CD4-positive, alpha-beta T cell (primary cell): ENCODE measurements at regions not wholly inside any gene's neighbourhood (a gene's known extent, or its start where the extent isn't known, plus 50 kb on each side); places are given as distances from the start of the nearest gene placed in this dataset.
A peak's percentile ranks its signal among the peaks of the same experiment; 100 is the strongest.

ENCODE experiments used
- ATAC-seq: fragments of 200-7000 bp; cut with Tn5 transposase; one replicate; pipeline ENCODE4 v1.10.0; 2022; ENCODE audit warnings: mild to moderate bottlenecking; ENCODE audit not compliant: poor library complexity
- CTCF ChIA-PET: fragments of 350-600 bp; sonication (Branson Sonifier 250); formaldehyde crosslinking; loops from one replicate; lab custom pipeline; 2021; ENCODE audit warnings: antibody characterized with exemption, inconsistent platforms; lab: Charles Lee
- POLR2A ChIA-PET: fragments of 350-600 bp; sonication (Branson Sonifier 250); formaldehyde crosslinking; loops from one replicate; lab custom pipeline; 2021; ENCODE audit warnings: antibody characterized with exemption, inconsistent platforms; lab: Charles Lee
- DNase-seq, 14 experiments: peaks; one replicate each; pipeline ENCODE4 v3.0.0-alpha.2; 2013 to 2020; ENCODE audit warnings: mixed read lengths in 2 of 14
- H3K27ac ChIP-seq, 2 donors: one replicate each; pipeline versions ENCODE4 v1.5.1 to v1.7.0; 2013; ENCODE audit warnings: low read length in 2 of 2, low read depth in 1 of 2, mild to moderate bottlenecking in 1 of 2
- H3K27me3 ChIP-seq, 2 experiments: 1 replicate in 1 of 2; 2 replicates in 1 of 2; pipeline versions ENCODE4 v1.6.1 to v1.7.0; 2013; ENCODE audit warnings: low read length in 2 of 2, control low read depth in 1 of 2, mild to moderate bottlenecking in 1 of 2, moderate library complexity in 1 of 2; ENCODE audit not compliant: insufficient read depth in 2 of 2, control insufficient read depth in 1 of 2
- H3K36me3 ChIP-seq: one replicate; pipeline ENCODE4 v1.6.1; 2013; ENCODE audit warnings: low read length, control low read depth; ENCODE audit not compliant: insufficient read depth
- H3K4me1 ChIP-seq: one replicate; pipeline ENCODE4 v1.6.1; 2013; ENCODE audit warnings: low read length, control low read depth; ENCODE audit not compliant: insufficient read depth
- H3K4me3 ChIP-seq: one replicate; pipeline ENCODE4 v1.5.1; 2013; ENCODE audit warnings: mild to moderate bottlenecking, low read length, moderate library complexity
- H3K9me3 ChIP-seq, 2 experiments: 1 replicate in 1 of 2; 2 replicates in 1 of 2; pipeline versions ENCODE4 v1.6.1 to v1.7.0; 2013; ENCODE audit warnings: low read length in 2 of 2, mild to moderate bottlenecking in 2 of 2, control low read depth in 1 of 2, moderate library complexity in 1 of 2; ENCODE audit not compliant: control insufficient read depth in 1 of 2, insufficient read depth in 1 of 2
- H3K27ac Mint-ChIP-seq: one replicate; pipeline ENCODE4 v1.8.0; 2020; ENCODE audit warnings: mixed read lengths
- H3K27me3 Mint-ChIP-seq: one replicate; pipeline ENCODE4 v1.8.0; 2021; ENCODE audit warnings: mixed read lengths
- H3K36me3 Mint-ChIP-seq: one replicate; pipeline ENCODE4 v1.8.0; 2021; ENCODE audit warnings: low read depth, mixed read lengths
- H3K4me1 Mint-ChIP-seq: one replicate; pipeline ENCODE4 v1.8.0; 2021; ENCODE audit warnings: low read depth, mixed read lengths
- H3K4me3 Mint-ChIP-seq: one replicate; pipeline ENCODE4 v1.8.0; 2020; ENCODE audit warnings: mild to moderate bottlenecking, mixed read lengths
- H3K9me3 Mint-ChIP-seq: one replicate; pipeline ENCODE4 v1.8.0; 2020; ENCODE audit warnings: mixed read lengths
- CTCF ChIP-seq: fragments of 200-600 bp; IDR thresholded peaks from one replicate; pipeline ENCODE4 v1.8.0; 2022; ENCODE audit warnings: antibody characterized with exemption, mild to moderate bottlenecking
- intact Hi-C, 2 experiments: fragments of 100-400 bp; cut with DNase I in 1 of 2; cut with micrococcal nuclease in 1 of 2; formaldehyde crosslinking; loops; one replicate each; pipeline versions ENCODE4 v1.15.1 to v1.9.0; 2023 to 2025; cut with DNase I, micrococcal nuclease

DNA sequence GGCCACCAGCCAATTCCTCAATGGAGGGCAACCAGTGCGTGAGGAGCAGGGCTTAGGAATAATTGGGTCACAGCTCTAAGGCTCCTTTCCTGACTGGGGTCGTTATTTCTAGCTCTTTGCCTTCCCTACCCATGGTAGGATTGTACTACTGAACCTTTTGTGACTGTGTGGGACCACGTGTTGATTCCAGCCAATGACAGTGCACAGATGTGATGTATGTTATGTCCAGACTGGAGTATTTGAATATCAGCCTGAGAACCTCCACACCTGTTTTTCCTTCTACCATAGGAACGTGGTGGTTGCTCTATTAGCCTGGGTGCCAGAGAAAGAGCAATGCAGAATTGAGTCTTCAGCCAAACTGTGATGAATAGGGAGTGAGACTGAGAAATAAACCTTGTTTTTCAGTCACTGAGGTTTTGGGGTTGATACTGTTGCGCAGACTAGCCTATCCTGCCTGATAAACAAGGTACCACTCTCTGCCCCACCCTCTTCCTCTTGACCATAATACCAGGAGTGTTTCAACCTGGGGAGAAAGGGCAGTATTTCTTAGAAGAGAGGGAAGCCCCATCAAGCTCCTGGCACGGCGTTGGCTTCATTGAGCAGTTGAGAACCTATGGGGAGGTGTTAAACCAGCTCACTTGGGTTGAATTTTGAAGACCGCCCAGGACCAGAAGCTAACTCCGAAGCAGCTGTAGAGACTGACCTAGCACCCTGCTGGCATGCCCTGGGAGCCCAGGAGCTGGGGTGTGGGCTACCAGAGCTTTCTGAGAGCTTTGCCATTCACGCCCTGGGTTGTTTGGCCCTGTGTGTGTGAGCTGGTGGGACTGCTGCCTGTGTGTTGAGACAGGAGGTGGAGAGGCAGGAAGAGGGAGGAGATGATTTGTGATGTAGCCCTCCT is 105.5 kb upstream of the BACH2 start:
- H3K36me3 Mint-ChIP-seq = no peaks in the 10 kb centered on the region
- peak overlapping the region; percentile 86 for H3K27ac Mint-ChIP-seq
- CTCF ChIA-PET = interaction anchor here (1.2 to 2.0 kb wide), 4 partner anchors 9 to 77 kb away, joined by 3 to 9 read pairs (median 6); no protein-coding TSS in a partner anchor
- Histone ChIP-seq H3K4me3 (no peak overlapping the region), H3K36me3 (no peaks in the 10 kb centered on the region), H3K9me3 (no peaks in the 10 kb centered on the region), H3K27ac (peak overlapping the region in 1 of 2 donors; percentile 79), H3K27me3 (no peaks in the 10 kb centered on the region), H3K4me1 (peaks cover 65% of the 10 kb centered on the region)
- peaks cover 56% of the 10 kb centered on the region for H3K4me1 Mint-ChIP-seq
- H3K4me3 Mint-ChIP-seq = peak overlapping the region; percentile 70
- peak; percentile 27 for ATAC-seq
- peak in 6 of 14 experiments; percentile 18 to 73 (median 53) for DNase-seq
- no peak for TF ChIP-seq CTCF
- POLR2A ChIA-PET = interaction anchor here (0.8 to 3.3 kb wide), 7 partner anchors 9 to 77 kb away, joined by 3 to 29 read pairs (median 4); no protein-coding TSS in a partner anchor
- H3K9me3 Mint-ChIP-seq = no peaks in the 10 kb centered on the region
- H3K27me3 Mint-ChIP-seq = no peaks in the 10 kb centered on the region
- intact Hi-C loops = no loop called here

- TF ChIP-seq CTCF = no peak
- DNase-seq (peak in 2 of 14 experiments; percentile 18 to 35), ATAC-seq (no peak)
- Mint-ChIP-seq H3K36me3 (no peaks in the 10 kb centered on the region), H3K27me3 (no peaks in the 10 kb centered on the region), H3K4me3 (no peak overlapping the region), H3K9me3 (no peaks in the 10 kb centered on the region), H3K27ac (peak overlapping the region; percentile 15), H3K4me1 (peaks cover 61% of the 10 kb centered on the region)
- intact Hi-C loops = loop anchor here (10.0 kb wide), 2 partner anchors 305 to 575 kb away; partner anchors contain the start of gene CASP8AP2 (in 1 of the 2)
- no peaks in the 10 kb centered on the region for H3K9me3 ChIP-seq
- CTCF ChIA-PET = interaction anchor here (1.2 to 1.3 kb wide), 2 partner anchors 10 to 79 kb away, joined by 3 read pairs; no protein-coding TSS in a partner anchor
- H3K27ac ChIP-seq = no peak overlapping the region
- no peak overlapping the region for H3K4me3 ChIP-seq
- H3K4me1 ChIP-seq = peaks cover 65% of the 10 kb centered on the region
- POLR2A ChIA-PET = interaction anchor here (0.6 to 1.3 kb wide), 2 partner anchors 19 to 102 kb away, joined by 3 to 4 read pairs; no protein-coding TSS in a partner anchor
- H3K36me3 ChIP-seq = no peaks in the 10 kb centered on the region
- H3K27me3 ChIP-seq = no peaks in the 10 kb centered on the region
Observed at GRCh38 chr6:90399970-90400369, 103.3 kb upstream of the BACH2 start.

GRCh38 chr6:90397929-90398674 is 101.5 kb upstream of the BACH2 start:
- peak; percentile 86 for ATAC-seq

More at GRCh38 chr6:90397929-90398674, 101.5 kb upstream of the BACH2 start:
- Histone ChIP-seq H3K27me3 (no peaks in the 10 kb centered on the region), H3K36me3 (no peaks in the 10 kb centered on the region), H3K27ac (peak overlapping the region in 1 of 2 donors; percentile 50), H3K4me3 (no peak overlapping the region), H3K4me1 (peaks cover 60% of the 10 kb centered on the region), H3K9me3 (no peaks in the 10 kb centered on the region)
- Mint-ChIP-seq H3K36me3 (no peaks in the 10 kb centered on the region), H3K4me3 (peak overlapping the region; percentile 6), H3K27ac (peak overlapping the region; percentile 16), H3K9me3 (no peaks in the 10 kb centered on the region), H3K4me1 (peaks cover 58% of the 10 kb centered on the region), H3K27me3 (no peaks in the 10 kb centered on the region)
- intact Hi-C loops = loop anchor here (10.0 kb wide), 2 partner anchors 303 to 573 kb away; partner anchors contain the start of gene CASP8AP2 (in 1 of the 2)
- DNase-seq = peak; percentile 49 to 91 (median 70)
- TF ChIP-seq CTCF = no peak
- ChIA-PET POLR2A (interaction anchor here (0.8 to 1.7 kb wide), 7 partner anchors 8 to 262 kb away, joined by 3 to 6 read pairs (median 4); no protein-coding TSS in a partner anchor), CTCF (interaction anchor here (0.6 to 2.3 kb wide), 8 partner anchors 14 to 589 kb away, joined by 3 to 13 read pairs (median 4); no protein-coding TSS in a partner anchor)
